H9 (cell line): ENCODE measurements at regions not wholly inside any gene's neighbourhood (a gene's known extent, or its start where the extent isn't known, plus 50 kb on each side); places are given as distances from the start of the nearest gene placed in this dataset.
A peak's percentile ranks its signal among the peaks of the same experiment; 100 is the strongest.

Experiments used
- DNase-seq: peaks from one replicate; pipeline ENCODE4 v3.0.0-alpha.2; 2017
- H2AFZ ChIP-seq: one replicate; pipeline ENCODE4 v1.6.1; 2013; ENCODE audit warnings: mild to moderate bottlenecking, low read length, control low read depth, moderate library complexity
- H2AK5ac ChIP-seq: 2 replicates; pipeline ENCODE4 v1.6.1; 2013; ENCODE audit warnings: low read length, control low read depth, mixed read lengths; ENCODE audit not compliant: insufficient read length
- H2BK120ac ChIP-seq: one replicate; pipeline ENCODE4 v1.6.1; 2013; ENCODE audit warnings: low read depth, mild to moderate bottlenecking, low read length, control low read depth, inconsistent platforms; ENCODE audit not compliant: poor library complexity, severe bottlenecking
- H2BK12ac ChIP-seq: 2 replicates; pipeline ENCODE4 v1.6.1; 2013; ENCODE audit warnings: low read length, control low read depth, mixed read lengths, low read depth; ENCODE audit not compliant: insufficient read length
- H2BK15ac ChIP-seq: 2 replicates; pipeline ENCODE4 v1.6.1; 2013; ENCODE audit warnings: low read depth, low read length, control low read depth
- H2BK20ac ChIP-seq: one replicate; pipeline ENCODE4 v1.6.1; 2013; ENCODE audit warnings: low read depth, mild to moderate bottlenecking, low read length, control low read depth, inconsistent platforms; ENCODE audit not compliant: poor library complexity, severe bottlenecking
- H2BK5ac ChIP-seq: 2 replicates; pipeline ENCODE4 v1.6.1; 2013; ENCODE audit warnings: low read length, control low read depth, mixed read lengths; ENCODE audit not compliant: insufficient read length
- H3K14ac ChIP-seq: 2 replicates; pipeline ENCODE4 v1.6.1; 2013; ENCODE audit warnings: low read length, control low read depth; ENCODE audit not compliant: insufficient read depth
- H3K18ac ChIP-seq: 2 replicates; pipeline ENCODE4 v1.6.1; 2013; ENCODE audit warnings: low read depth, mild to moderate bottlenecking, mixed read lengths, low read length, control low read depth; ENCODE audit not compliant: insufficient read length
- H3K23ac ChIP-seq: 2 replicates; pipeline ENCODE4 v1.6.1; 2013; ENCODE audit warnings: low read length, control low read depth, mixed read lengths, low read depth; ENCODE audit not compliant: insufficient read length
- H3K23me2 ChIP-seq: 2 replicates; pipeline ENCODE4 v1.6.1; 2013; ENCODE audit warnings: low read depth, mild to moderate bottlenecking, mixed read lengths, low read length, control low read depth; ENCODE audit not compliant: insufficient read length, poor library complexity, severe bottlenecking
- H3K27ac ChIP-seq: 2 replicates; pipeline ENCODE4 v1.5.1; 2013; ENCODE audit warnings: low read length, control low read depth, mixed read lengths, low read depth; ENCODE audit not compliant: insufficient read length
- H3K27me3 ChIP-seq: 2 replicates; pipeline ENCODE4 v1.6.1; 2013; ENCODE audit warnings: low read length, control low read depth, inconsistent platforms; ENCODE audit not compliant: insufficient read depth
- H3K4ac ChIP-seq: 2 replicates; pipeline ENCODE4 v1.6.1; 2013; ENCODE audit warnings: low read depth, mild to moderate bottlenecking, control low read depth, inconsistent platforms, low read length, moderate library complexity
- H3K4me1 ChIP-seq: 2 replicates; pipeline ENCODE4 v1.6.1; 2013; ENCODE audit warnings: low read length, control low read depth, inconsistent platforms; ENCODE audit not compliant: insufficient read depth
- H3K4me2 ChIP-seq: 2 replicates; pipeline ENCODE4 v1.6.1; 2013; ENCODE audit warnings: low read length, control low read depth, mixed read lengths; ENCODE audit not compliant: insufficient read length, insufficient read depth
- H3K56ac ChIP-seq: 2 replicates; pipeline ENCODE4 v1.6.1; 2013; ENCODE audit warnings: low read depth, mild to moderate bottlenecking, mixed read lengths, low read length, control low read depth; ENCODE audit not compliant: insufficient read length
- H3K79me1 ChIP-seq: 2 replicates; pipeline ENCODE4 v1.6.1; 2013; ENCODE audit warnings: low read depth, mild to moderate bottlenecking, moderate library complexity, low read length, control low read depth, inconsistent platforms; ENCODE audit not compliant: insufficient read depth, poor library complexity, severe bottlenecking
- H3K79me2 ChIP-seq: 2 replicates; pipeline ENCODE4 v1.6.1; 2013; ENCODE audit warnings: low read length, control low read depth, inconsistent platforms; ENCODE audit not compliant: insufficient read depth
- H3K9ac ChIP-seq: 2 replicates; pipeline ENCODE4 v1.6.1; 2013; ENCODE audit warnings: low read length, control low read depth, mixed read lengths; ENCODE audit not compliant: insufficient read length; ENCODE audit errors: extremely low read depth
- H3K9me3 ChIP-seq: one replicate; pipeline ENCODE4 v1.6.1; 2013; ENCODE audit warnings: low read depth, low read length, inconsistent platforms; ENCODE audit not compliant: control insufficient read depth
- H3T11ph ChIP-seq: one replicate; pipeline ENCODE4 v1.6.1; 2013; ENCODE audit warnings: mild to moderate bottlenecking, low read length, control low read depth, inconsistent platforms
- H4K20me1 ChIP-seq: one replicate; pipeline ENCODE4 v1.6.1; 2013; ENCODE audit not compliant: control insufficient read depth, insufficient read length, insufficient read depth
- H4K5ac ChIP-seq: 2 replicates; pipeline ENCODE4 v1.6.1; 2013; ENCODE audit warnings: low read depth, mild to moderate bottlenecking, mixed read lengths, low read length, control low read depth; ENCODE audit not compliant: insufficient read length
- H4K8ac ChIP-seq: replicated peaks from 2 replicates; pipeline ENCODE4 v1.6.1; 2013; ENCODE audit warnings: low read length, control low read depth, mixed read lengths, low read depth; ENCODE audit not compliant: insufficient read length
- H4K91ac ChIP-seq: 2 replicates; pipeline ENCODE4 v1.6.1; 2013; ENCODE audit warnings: low read depth, mild to moderate bottlenecking, moderate library complexity, mixed read lengths, low read length, control low read depth; ENCODE audit not compliant: insufficient read length
- H3K27ac Mint-ChIP-seq, 3 experiments: 2 replicates in 2 of 3; 3 replicates in 1 of 3; pipeline ENCODE4 v1.8.0; 2020 to 2021; ENCODE audit warnings: mixed read lengths in 3 of 3, mild to moderate bottlenecking in 1 of 3, moderate library complexity in 1 of 3
- H3K27me3 Mint-ChIP-seq: 2 replicates; pipeline ENCODE4 v1.8.0; 2021; ENCODE audit warnings: low read depth, mild to moderate bottlenecking, moderate library complexity, mixed read lengths
- H3K36me3 Mint-ChIP-seq, 3 experiments: 2 replicates in 2 of 3; 3 replicates in 1 of 3; pipeline ENCODE4 v1.8.0; 2020 to 2021; ENCODE audit warnings: low read depth in 3 of 3, mixed read lengths in 3 of 3; ENCODE audit not compliant: insufficient read depth in 1 of 3
- H3K4me1 Mint-ChIP-seq, 2 experiments: 2 replicates each; pipeline ENCODE4 v1.8.0; 2020; ENCODE audit warnings: mixed read lengths in 2 of 2
- H3K4me3 Mint-ChIP-seq, 2 experiments: 2 replicates in 1 of 2; 3 replicates in 1 of 2; pipeline ENCODE4 v1.8.0; 2020 to 2021; ENCODE audit warnings: mild to moderate bottlenecking in 2 of 2, mixed read lengths in 2 of 2, moderate library complexity in 1 of 2
- H3K9me3 Mint-ChIP-seq, 2 experiments: 2 replicates in 1 of 2; 3 replicates in 1 of 2; pipeline ENCODE4 v1.8.0; 2020; ENCODE audit warnings: mild to moderate bottlenecking in 2 of 2, mixed read lengths in 2 of 2, moderate library complexity in 1 of 2
- CTCF ChIP-seq: fragments of 200-600 bp; sonication (generic); conservative IDR thresholded peaks from 3 replicates; pipeline ENCODE4 v1.8.0; 2021; ENCODE audit warnings: antibody characterized with exemption, mild to moderate bottlenecking
- WGBS: extraction: QIAGEN DNeasy Blood & Tissue Kit; methylation state at CpG from one replicate; pipeline ENCODE4 v1.1.7; 2013; ENCODE audit warnings: missing lambda C conversion rate, low lambda C conversion rate, mixed read lengths; ENCODE audit not compliant: insufficient read length; ENCODE audit errors: extremely low coverage; 5-methylcytosine and 5-hydroxymethylcytosine counted together

GRCh38 chr2:183993052-183993451 is 605.3 kb upstream of the ZNF804A start:
- Histone ChIP-seq H3K27ac (no peak overlapping the region), H3K79me2 (no peaks in the 10 kb centered on the region), H2BK12ac (no peak overlapping the region), H2BK20ac (no peak overlapping the region), H2AFZ (no peak overlapping the region), H3K4me2 (no peak overlapping the region), H2AK5ac (no peak overlapping the region), H3K27me3 (no peaks in the 10 kb centered on the region), H2BK120ac (no peak overlapping the region), H4K8ac (no peak overlapping the region), H3K14ac (no peak overlapping the region; the same call in 1 of the 2 replicates), H3K23ac (no peak overlapping the region), H3K79me1 (no peaks in the 10 kb centered on the region), H3K18ac (no peak overlapping the region), H4K91ac (no peak overlapping the region), H4K5ac (peak overlapping the region; percentile 13), H3K9me3 (no peaks in the 10 kb centered on the region), H3K56ac (no peak overlapping the region), H3K23me2 (no peaks in the 10 kb centered on the region), H2BK5ac (no peak overlapping the region), H3K9ac (no peak overlapping the region), H3K4me1 (peaks cover 2% of the 10 kb centered on the region; the same call in 1 of the 2 replicates), H3T11ph (no peak overlapping the region), H3K4ac (no peak overlapping the region), H4K20me1 (no peaks in the 10 kb centered on the region), H2BK15ac (no peak overlapping the region)
- Mint-ChIP-seq H3K36me3 (no peaks in the 10 kb centered on the region), H3K4me1 (peaks cover 20 to 24% of the 10 kb centered on the region in 2 experiments), H3K27ac (0 out of 7 replicates have a peak overlapping the region, but pooled peaks of 1 of the 3 experiments have one; percentile 71), H3K27me3 (no peaks in the 10 kb centered on the region), H3K9me3 (0 out of 5 replicates have a peak, but pooled peaks cover 0 to 2% of the 10 kb centered on the region in 2 experiments), H3K4me3 (no peak overlapping the region)
- DNase-seq, result no peak
- whole genome bisulfite sequencing, result no CpG with 5 or more reads among the region's 1 CpG
- no peak for TF ChIP-seq CTCF
